GDM1 (cell line): ENCODE measurements at regions not wholly inside any gene's neighbourhood (a gene's known extent, or its start where the extent isn't known, plus 50 kb on each side); places are given as distances from the start of the nearest gene placed in this dataset.
"Not testable (repeated sequence)": the region's sequence is repeated elsewhere in the genome, so short reads cannot be mapped to it uniquely, and the experiment has no call there.

Source experiments
- DNase-seq: peaks from one replicate; lab custom pipeline; 2025; lab: John Stamatoyannopoulos, UW

DNA sequence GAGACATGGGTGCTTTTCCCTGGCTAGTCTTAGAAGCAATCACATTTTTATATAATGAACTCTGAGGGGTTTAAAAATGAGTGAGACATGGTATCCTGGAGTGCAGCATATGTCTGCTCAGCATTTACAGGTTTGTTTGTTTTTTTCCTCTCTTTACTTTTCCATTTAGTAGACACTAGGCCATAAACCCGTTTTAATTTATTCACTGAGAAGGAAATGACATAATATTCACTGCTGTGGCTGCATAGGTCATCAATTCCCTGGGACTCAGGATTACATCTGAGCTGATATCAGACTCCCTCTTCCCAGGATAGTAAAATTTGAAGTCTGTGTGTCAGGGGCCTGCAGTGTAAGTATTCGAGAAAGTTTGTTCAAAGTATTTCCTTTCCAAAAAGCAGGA lies 178.9 kb upstream of the SPRY1 start:
- DNase-seq: no peak

DNA sequence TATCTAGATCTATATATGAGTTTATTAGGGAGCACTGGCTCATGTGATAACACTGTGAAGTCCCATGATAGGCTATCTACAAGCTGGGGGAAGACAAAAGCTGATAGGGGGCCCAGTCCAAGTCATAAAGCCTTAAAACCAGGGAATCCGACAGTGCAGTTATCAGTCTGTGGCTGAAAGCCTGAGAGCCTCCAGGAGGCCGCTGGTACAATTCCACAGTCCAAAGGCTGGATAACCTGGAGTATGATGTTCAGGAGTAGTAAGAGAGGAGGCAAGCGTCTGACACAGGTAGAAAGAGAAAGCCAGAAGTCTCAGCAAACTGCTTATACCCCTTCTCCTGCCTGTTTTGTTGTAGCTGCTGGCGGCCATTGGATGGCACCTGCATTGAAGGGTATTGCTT lies 177.6 kb upstream of the SPRY1 start:
- no peak for DNase-seq

DNA sequence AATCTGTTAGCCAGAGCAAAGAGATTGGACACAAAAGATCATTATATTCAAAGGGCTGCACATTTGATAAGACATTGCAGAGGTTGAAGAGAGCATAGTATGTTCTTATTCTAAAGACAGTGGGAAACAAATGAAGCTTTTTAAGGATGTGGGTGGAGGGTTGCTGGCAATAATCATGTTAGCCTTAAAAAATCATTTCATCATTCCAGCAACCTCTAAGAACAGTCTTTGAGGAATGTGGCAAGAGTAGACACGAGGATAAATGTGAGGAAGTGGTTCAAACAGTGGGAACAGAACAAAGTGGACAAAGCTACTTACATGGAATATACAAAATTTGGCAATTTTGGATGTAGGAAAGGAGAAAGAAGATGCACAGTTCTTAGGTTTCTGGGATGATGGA lies 167.3 kb upstream of the SPRY1 start:
- no peak for DNase-seq

DNA sequence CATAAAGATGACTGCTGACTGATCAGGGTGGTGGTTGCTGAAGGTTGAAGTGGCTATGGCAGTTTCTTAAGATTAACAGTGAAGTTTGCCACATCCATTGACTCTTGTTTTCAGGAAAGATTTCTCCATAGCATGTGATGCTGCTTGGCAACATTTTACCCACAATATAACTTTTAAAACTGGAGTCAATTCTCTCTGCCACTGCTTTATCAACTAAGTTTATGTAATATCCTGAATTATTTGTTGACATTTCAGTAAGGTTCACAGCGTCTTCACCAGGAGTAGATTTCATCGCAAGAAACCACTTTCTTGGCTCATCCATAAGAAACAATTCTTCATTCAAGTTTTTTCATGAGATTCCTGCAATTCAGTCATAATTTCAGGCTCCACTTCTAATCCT lies 166.5 kb upstream of the SPRY1 start:
- DNase-seq: no peak

DNA sequence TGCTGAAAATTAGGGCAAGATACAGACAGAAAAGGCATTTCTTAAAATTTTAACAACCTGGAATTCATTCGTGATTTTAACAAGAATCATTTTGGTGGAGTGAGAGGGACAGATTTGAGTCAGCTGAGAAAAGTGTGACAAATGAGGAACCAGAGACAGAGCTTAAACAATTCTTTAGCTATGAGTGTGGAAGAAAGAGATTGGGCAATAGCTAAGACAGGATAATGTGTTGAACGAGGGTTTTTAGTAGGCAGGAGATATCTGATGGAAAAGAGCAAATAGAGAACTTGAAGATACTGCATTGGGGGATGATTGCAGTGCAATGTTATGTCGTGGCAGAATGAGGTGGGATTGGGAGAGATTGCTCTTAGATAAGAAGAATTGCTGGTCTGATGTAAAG lies 164.2 kb upstream of the SPRY1 start:
- no peak for DNase-seq

DNA sequence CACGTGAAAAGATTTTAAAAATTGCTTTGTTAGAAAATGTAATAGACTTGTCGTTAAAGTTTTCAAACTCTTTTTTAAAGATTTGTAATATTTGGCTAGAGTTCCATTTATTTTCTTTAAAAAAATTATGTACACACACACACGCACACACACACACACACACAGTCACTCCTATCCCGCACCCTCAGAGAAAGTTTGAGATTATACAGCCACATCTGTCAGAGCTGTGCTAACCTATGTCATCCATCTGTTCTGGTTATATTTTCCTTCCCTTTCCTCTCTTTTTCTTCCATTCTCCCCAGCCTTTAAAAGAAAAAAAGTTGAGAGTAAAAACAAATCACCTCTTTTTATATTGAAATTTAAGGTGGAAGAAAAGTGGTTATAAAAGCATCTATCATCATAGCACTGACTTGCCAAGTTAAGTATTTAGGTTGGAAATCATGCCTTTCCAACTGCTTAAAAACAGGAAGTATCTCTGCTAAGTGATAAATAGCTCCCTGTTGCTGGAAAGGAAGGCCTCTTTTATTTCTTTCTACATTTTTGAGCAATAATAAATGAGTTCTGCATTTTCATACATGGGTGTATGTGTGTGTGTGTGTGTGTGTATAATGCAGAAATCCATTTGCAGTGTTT lies 163.3 kb upstream of the SPRY1 start:
- no peak for DNase-seq

DNA sequence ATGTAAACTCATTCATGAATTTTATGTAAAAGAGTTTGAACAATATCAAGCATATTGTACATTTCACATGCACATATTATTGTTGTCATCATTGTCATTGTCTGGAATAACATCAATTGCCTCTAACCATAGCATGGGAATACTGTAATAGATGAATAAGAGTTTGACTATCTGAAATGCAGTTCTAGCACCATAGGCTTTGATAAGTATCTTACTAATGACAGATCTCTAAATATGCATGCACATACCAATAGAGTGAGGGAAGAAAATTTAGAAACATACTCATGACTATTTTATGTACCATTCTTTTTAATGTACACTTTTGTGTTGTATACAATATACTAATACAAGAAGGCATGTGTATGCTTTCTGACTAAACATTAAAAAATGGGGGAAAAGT lies 161.6 kb upstream of the SPRY1 start:
- DNase-seq: no peak

DNA sequence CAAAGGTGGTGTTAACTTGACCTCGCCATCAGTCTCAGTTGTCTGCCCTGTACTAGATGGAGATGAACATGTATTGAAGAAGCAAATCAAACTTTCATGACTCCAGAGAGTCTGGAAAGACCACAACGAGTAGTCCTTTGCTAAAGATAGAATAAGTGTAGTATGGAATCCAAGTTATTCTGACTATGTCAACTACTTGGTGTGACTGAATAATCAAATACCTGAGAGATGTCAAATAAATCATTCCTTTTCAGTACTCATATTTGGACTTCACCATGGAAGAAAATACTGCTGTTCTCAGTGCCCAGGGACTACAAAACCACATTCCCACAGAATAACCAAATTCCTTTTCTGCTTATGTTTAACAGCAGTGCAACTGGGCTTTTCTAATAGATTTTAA lies 161.2 kb upstream of the SPRY1 start:
- DNase-seq: no peak

DNA sequence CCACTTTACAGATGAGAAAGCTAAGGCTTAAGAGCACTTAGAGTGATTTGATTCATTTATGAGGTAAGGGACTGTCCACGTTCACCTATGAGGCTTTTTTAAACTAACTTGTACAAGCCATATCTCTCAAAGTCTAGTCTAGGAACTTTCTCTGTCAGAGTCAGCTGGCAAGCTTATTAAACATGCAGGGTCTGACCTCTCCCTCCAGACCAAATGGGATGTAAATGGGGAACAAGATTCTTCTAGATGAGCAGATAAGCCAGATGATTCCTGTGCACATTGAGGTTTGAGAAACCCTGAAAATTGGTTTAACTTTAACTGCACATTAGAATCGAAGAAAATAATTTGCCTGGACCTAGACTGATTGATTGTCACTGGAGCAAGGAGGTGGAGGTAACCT lies 160.0 kb upstream of the SPRY1 start:
- no peak for DNase-seq

DNA sequence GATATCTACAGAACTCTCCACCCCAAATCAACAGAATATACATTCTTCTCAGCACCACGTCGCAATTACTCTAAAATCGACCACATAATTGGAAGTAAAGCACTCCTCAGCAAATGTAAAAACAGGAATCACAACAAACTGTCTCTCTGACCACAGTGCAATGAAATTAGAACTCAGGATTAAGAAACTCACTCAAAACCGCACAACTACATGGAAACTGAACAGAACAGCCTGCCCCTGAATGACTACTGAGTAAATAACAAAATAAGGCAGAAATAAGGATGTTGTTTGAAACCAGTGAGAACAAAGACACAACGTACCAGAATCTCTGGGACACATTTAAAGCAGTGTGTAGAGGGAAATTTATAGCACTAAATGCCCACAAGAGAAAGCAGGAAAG lies 156.3 kb upstream of the SPRY1 start:
- DNase-seq: not testable (repeated sequence)

DNA sequence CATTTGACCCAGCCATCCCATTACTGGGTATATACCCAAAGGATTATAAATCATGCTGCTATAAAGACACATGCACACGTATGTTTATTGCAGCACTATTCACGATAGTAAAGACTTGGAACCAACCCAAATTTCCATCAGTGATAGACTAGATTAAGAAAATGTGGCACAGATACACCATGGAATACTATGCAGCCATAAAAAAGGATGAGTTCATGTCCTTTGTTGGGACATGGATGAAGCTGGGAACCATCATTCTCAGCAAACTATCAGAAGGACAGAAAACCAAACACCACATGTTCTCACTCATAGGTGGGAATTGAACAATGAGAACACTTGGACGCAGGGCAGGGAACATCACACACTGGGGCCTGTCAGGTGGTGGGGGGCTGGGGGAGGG lies 153.4 kb upstream of the SPRY1 start:
- not testable (repeated sequence) for DNase-seq

DNA sequence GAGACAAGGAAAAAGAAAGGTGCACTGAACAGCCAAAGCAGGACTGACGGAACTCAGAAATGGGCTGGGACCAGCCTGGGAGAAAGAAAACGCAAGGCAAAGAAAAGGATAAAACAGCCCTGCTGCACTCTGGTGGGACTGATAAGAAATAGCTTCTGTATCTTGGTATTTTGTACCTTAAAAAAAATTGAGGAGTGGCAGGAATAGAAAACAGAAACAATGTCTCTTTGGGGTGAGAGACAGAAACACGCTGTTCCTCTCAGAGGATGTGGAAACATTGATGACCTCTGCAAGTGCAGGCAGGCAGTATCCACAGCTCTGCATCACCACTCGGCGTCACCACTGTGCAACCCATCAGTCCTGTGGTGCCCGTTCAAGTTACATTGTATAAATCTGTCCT lies 152.5 kb upstream of the SPRY1 start:
- no peak for DNase-seq

DNA sequence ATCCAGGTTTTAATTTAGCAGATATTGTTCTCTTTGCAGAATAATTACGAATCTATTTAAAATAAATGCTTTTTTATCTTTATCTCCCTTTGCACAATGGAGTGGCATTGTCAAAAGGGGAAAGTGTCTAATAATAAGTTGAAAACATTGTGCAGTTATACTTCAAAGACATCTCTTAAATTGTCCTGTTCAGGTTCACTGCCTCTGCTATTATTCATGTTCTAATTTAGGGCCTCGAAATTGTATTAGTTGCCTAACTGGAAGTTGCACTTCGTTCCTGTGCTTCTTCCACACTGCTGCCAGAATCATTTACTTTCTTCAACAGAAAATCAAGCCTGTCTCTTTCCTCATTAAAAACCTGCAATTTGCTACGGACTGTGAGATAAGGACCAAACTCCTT lies 150.5 kb upstream of the SPRY1 start:
- no peak for DNase-seq

DNA sequence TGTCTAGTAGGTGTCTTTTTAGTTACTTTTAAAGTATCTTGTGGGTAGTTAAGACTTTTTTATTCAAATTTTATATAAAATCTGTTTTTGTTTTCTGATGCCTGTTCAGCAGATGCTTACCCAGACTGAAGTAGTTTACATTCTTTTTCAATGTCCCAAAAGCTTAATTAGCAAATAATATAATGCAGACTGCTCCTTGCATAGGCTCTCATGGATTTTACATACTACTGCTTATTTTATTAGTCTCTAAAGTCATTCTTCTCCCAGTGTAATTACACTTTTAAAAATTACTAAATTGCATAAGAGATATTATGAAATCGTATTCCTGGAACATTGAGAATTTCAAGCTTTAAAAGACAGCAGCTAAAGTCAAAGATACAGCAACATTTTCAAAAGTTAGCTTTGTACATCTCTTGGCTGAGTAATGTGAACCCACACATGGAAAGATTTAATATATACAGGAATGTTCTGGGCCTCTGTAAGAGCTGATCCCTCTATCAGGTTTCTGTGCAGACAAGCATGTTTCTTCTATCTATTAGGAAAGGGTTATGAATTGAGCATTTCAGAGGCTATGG lies 148.4 kb upstream of the SPRY1 start:
- no peak for DNase-seq

DNA sequence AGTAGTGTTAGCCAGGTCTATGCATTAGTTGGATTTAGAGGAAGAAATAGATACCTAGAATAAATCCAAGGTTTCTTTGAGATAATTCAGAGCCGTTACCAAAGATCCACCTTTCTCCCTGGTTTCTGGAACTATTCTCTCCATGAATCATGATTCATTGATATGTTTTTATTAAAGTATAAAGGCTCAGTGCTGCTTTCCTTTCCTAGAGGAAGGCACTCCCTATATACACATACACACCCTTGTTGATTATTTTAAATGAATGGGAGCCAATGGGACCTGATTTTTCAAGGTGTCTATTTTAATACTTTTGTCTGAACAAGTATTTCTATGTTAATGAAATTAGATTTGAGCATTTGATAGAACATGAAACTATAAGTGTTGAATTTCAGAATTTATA lies 146.8 kb upstream of the SPRY1 start:
- no peak for DNase-seq

DNA sequence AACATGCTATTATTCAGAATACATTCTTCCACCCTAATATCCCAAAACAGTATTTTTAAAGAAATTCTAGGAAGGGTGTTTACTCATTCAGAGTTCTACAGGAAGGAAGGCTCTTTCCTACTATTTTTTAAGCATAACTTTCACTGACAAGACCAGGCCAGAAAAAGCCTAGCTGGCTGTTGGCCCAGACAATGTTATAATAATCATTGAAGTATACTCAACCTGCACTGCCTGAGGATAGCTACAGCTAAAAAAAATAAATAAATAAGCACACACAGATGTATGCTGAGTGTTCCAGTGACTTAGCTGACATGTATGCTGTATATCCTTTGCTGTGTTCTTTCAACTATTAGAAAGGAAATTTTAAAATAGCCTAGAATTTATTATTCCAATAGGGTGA lies 145.8 kb upstream of the SPRY1 start:
- DNase-seq: no peak

DNA sequence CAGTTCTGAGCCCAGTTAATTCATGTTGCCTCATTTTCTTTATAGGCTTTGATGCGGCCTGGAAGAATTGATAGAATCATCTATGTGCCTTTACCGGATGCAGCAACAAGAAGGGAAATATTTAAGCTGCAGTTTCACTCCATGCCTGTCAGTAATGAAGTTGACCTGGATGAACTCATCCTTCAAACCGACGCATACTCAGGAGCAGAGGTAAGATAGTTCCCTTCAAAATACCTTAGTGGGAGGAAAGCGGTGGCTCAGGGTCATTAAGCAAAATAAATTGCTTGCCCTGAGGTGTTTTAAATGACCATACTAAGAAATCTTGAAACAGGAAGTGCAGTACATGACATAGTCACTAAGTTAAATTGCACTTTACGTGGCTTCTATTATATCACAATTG lies 140.6 kb upstream of the SPRY1 start:
- DNase-seq: no peak

DNA sequence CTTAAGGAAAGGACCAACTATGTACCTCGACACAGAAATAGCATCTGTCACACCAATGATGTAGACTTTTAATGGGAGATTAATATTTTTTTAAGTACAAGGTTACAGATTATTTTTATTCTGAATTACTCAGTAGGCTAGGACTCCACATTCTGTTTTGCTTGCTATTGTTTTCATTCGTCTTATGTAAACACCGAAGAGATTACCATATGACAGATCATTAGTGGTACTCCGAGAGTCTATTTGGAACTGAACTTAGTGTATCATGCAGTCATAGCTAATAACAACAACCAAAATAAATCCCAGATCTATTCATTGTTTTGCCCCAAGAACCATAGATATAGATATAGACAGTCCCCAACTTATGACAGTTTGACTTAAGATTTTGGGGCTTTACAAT lies 139.7 kb upstream of the SPRY1 start:
- DNase-seq: no peak

DNA sequence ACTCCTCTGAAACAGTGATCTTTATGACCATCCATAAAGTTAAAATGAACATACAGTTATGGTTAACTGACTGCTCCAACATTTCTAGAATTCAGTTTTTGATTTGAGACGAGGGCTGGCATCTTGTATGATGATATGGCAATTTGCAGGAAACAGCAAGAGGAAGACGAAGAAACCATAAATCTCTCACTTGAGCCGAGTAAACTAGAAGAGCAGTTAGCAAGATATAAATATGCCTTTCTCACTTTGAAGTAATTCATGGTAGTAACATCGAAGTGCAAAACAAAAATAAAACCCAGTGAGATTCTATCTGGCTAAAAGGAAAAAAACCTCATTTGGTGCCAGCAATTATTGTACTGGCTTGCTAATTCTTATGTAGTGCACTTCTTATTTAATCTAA lies 139.0 kb upstream of the SPRY1 start:
- peak; percentile 36 for DNase-seq

DNA sequence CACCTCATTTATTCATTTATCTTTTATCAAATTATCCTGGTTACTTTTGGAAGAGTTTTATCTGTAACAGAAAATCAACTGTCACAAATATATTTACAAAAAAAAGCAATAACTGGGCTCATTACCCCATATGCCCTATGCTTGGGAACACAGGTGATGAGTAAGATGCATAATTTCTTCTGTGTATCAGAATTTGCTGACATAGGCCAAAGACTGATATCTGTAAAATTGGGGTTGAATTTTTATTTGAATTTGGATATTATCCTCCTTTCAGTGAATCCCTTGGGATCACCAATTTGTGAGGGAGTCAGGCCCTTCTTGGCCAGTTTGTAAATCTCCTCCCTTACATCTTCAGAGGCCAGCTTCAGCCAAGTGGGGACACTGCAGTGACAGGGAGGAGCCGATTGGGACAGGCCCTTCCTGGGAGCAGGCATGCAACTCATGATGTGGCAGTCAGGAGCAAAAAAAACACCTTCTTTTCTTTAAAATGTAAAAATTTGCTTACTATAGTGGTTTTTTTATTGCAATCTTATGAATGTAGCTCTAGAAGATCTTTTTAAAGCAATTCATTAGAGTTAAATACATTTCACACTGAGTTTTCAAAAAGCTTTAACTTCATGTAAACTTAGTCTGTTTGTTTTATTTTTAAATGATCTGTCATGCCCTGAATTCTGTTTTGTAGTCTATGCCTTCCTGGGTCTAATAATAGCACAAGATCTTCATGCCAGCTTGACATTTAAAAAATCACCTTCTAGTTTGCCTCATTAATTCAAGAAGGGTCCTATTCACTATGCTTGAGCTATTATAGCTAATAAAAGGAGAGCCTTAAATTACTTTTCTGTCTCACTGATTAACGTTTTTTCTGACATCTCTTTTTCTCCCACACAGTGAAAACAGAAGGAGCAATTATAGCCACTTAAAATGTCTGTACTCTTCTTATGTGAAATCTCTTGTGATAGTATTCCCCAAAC lies 136.6 kb upstream of the SPRY1 start:
- DNase-seq: no peak

DNA sequence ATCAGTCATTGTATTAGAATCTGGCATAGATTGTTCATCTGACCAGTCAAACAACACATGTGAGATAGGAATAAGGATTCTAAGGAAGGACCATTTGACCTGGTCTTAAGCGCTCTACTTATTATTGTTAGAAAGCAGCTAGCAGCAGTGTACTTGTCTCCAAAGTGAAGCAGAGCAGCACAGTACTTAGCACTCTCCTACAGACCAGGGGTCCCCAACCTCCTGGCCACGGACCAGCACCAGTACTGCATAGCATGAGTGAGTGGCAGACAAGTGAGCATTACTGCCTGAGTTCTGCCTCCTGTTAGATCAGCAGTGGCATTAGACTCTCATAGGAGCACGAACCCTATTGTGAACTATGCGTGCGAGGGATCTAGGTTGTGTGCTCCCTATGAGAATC lies 135.9 kb upstream of the SPRY1 start:
- no peak for DNase-seq

DNA sequence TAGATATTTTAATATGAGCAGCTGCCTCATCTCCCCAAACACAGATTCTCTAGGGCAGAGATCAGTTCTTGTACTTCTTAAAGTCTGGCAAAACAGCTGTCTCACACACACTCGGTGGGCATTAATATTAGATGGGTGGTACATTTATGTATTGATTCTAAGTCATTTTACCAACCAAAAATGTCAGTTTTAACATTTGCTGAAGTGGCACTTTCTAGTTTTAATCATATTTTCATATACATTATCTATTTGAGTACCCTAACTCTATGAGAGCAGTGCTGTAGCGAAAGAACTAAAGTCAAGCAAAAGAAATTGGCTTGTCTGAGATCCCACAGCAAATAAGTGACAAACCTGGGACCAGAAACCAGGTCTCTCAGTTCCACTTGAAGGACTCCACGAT lies 134.5 kb upstream of the SPRY1 start:
- no peak for DNase-seq

DNA sequence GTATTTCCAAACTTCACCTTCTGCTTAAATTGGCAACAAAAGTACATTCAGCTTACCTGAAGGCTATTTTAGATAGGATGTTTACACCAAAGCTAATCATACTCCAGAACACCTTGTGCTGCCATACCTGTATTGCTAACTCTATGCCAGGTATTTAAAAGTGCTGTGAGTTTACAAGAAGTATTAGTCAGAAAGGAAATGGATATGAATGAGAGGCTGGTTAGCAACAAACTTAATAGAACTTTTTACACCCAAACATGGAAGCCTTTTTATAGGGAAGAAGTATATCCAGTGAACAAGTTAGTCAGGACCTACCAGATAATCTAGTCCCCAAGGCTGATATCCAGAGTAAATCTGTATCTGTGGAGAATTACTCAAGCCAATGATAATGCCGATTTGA lies 131.2 kb upstream of the SPRY1 start:
- DNase-seq: no peak
